Esophagus squamous epithelium (tissue), 5 donors: ENCODE measurements at regions not wholly inside any gene's neighbourhood (a gene's known extent, or its start where the extent isn't known, plus 50 kb on each side); places are given as distances from the start of the nearest gene placed in this dataset.

ENCODE experiments used
- DNase-seq: peaks from one replicate; lab custom pipeline; 2025; lab: John Stamatoyannopoulos, UW
- H3K27ac ChIP-seq, 4 donors: fragments of 200-600 bp; sonication (generic); one replicate each; pipeline ENCODE4 v1.5.1; 2016 to 2019; ENCODE audit warnings: mild to moderate bottlenecking in 1 of 4
- H3K27me3 ChIP-seq, 4 donors: fragments of 200-600 bp; sonication (generic); 1 replicate in 3 of 4; 2 replicates in 1 of 4; pipeline versions ENCODE4 v1.5.1 to v1.6.0; 2017 to 2021; ENCODE audit warnings: antibody characterized with exemption in 1 of 4
- H3K36me3 ChIP-seq, 3 donors: fragments of 200-600 bp; sonication (generic); one replicate each; pipeline ENCODE4 v1.5.1; 2016 to 2019
- H3K4me1 ChIP-seq, 3 donors: fragments of 200-600 bp; sonication (generic); one replicate each; pipeline ENCODE4 v1.5.1; 2017 to 2019
- H3K4me3 ChIP-seq, 4 donors: fragments of 200-600 bp; sonication (generic); 1 replicate in 3 of 4; 2 replicates in 1 of 4; pipeline ENCODE4 v1.5.1; 2016 to 2019; ENCODE audit warnings: mild to moderate bottlenecking in 2 of 4, moderate library complexity in 1 of 4
- H3K9me3 ChIP-seq, 3 donors: fragments of 200-600 bp; sonication (generic); one replicate each; pipeline ENCODE4 v1.5.1; 2016 to 2019
- CTCF ChIP-seq, 6 experiments: fragments of 450-650 bp in 4 of 6; fragments of 200-600 bp in 2 of 6; sonication (generic) in 2 of 6; IDR thresholded peaks; one replicate each; pipeline ENCODE4 v1.5.1; 2016 to 2019; ENCODE audit warnings: antibody characterized with exemption in 6 of 6, mild to moderate bottlenecking in 4 of 6, moderate library complexity in 4 of 6
- POLR2A ChIP-seq, 4 donors: fragments of 450-650 bp; IDR thresholded peaks; one replicate each; pipeline ENCODE4 v1.6.1; 2017; ENCODE audit warnings: antibody characterized with exemption in 4 of 4, mild to moderate bottlenecking in 4 of 4, moderate library complexity in 3 of 4
- WGBS, 2 donors: methylation state at CpG; one replicate each; pipeline ENCODE4 v1.1.5; 2018; 5-methylcytosine and 5-hydroxymethylcytosine counted together
- intact Hi-C: fragments of 100-400 bp; cut with DNase I; formaldehyde crosslinking; loops from one replicate; pipeline ENCODE4 v1.15.0; 2022
- donor health status: DM: yes; HTN: yes; CAD: no.

DNA sequence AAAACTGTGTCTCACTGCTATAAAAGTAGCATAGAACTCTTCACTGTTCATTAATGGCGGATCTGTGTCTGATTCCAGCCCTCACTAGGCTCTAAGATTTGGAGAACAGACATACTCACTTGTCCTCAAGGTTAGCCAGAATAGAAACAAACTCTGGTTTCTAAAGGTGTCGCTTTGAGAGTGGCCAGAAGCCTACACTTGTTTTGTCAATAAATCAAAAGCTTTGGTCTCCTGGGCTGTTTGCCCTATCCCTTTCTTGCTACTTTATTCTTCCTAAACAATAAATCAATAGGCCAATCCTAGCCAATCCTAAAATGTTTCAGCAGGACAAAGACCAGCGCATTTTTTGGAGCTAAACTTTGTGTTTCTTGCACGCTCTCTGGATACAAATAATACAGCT is 1064.6 kb upstream of the CHAC2 start:
- Histone ChIP-seq H3K27ac (no peak overlapping the region), H3K4me1 (no peaks in the 10 kb centered on the region), H3K27me3 (no peaks in the 10 kb centered on the region), H3K4me3 (no peak overlapping the region), H3K36me3 (no peaks in the 10 kb centered on the region), H3K9me3 (no peaks in the 10 kb centered on the region)
- WGBS, 2 donors = 67 to 75% methylated on average over 4 of the region's 4 CpGs
- no peak for DNase-seq
- no peak for TF ChIP-seq POLR2A (IDR thresholded peaks at IDR 0.05)
- no peak for TF ChIP-seq CTCF (IDR thresholded peaks at IDR 0.05)
- intact Hi-C loops = no loop called here

GRCh38 chr2:52698408-52698807 is 1069.2 kb upstream of the CHAC2 start:
- no peaks in the 10 kb centered on the region for H3K27me3 ChIP-seq
- no peaks in the 10 kb centered on the region for H3K36me3 ChIP-seq
- H3K27ac ChIP-seq = no peak overlapping the region
- no peak for TF ChIP-seq POLR2A (IDR thresholded peaks at IDR 0.05)
- no peak for TF ChIP-seq CTCF (IDR thresholded peaks at IDR 0.05)
- DNase-seq = no peak
- no peak overlapping the region for H3K4me3 ChIP-seq
- 67 to 69% methylated on average over 3 of the region's 3 CpGs for WGBS, 2 donors
- intact Hi-C loops = no loop called here
- H3K9me3 ChIP-seq = no peaks in the 10 kb centered on the region
- no peaks in the 10 kb centered on the region for H3K4me1 ChIP-seq

GRCh38 chr2:52697690-52698089 is 1069.9 kb upstream of the CHAC2 start:
- H3K9me3 ChIP-seq = no peaks in the 10 kb centered on the region
- no peak for DNase-seq
- no peak overlapping the region for H3K4me3 ChIP-seq
- H3K27me3 ChIP-seq = no peaks in the 10 kb centered on the region
- H3K36me3 ChIP-seq = no peaks in the 10 kb centered on the region
- no peak for TF ChIP-seq POLR2A (IDR thresholded peaks at IDR 0.05)
- TF ChIP-seq CTCF (IDR thresholded peaks at IDR 0.05) = no peak
- intact Hi-C loops = no loop called here
- 79 to 91% methylated on average over 4 of the region's 4 CpGs for WGBS, 2 donors
- H3K27ac ChIP-seq = no peak overlapping the region
- no peaks in the 10 kb centered on the region for H3K4me1 ChIP-seq

GRCh38 chr2:52695731-52696130 is 1071.9 kb upstream of the CHAC2 start:
- H3K36me3 ChIP-seq = no peaks in the 10 kb centered on the region
- no peak overlapping the region for H3K27ac ChIP-seq
- no peak for DNase-seq
- 60 to 63% methylated on average over 3 of the region's 3 CpGs for WGBS, 2 donors
- intact Hi-C loops = no loop called here
- no peaks in the 10 kb centered on the region for H3K9me3 ChIP-seq
- H3K4me1 ChIP-seq = no peaks in the 10 kb centered on the region
- TF ChIP-seq POLR2A (IDR thresholded peaks at IDR 0.05) (no peak), CTCF (IDR thresholded peaks at IDR 0.05) (no peak)
- no peaks in the 10 kb centered on the region for H3K27me3 ChIP-seq
- H3K4me3 ChIP-seq = no peak overlapping the region

- Histone ChIP-seq H3K27me3 (no peaks in the 10 kb centered on the region), H3K4me1 (no peaks in the 10 kb centered on the region), H3K9me3 (no peaks in the 10 kb centered on the region), H3K4me3 (no peak overlapping the region), H3K27ac (no peak overlapping the region), H3K36me3 (no peaks in the 10 kb centered on the region)
- DNase-seq = no peak
- TF ChIP-seq CTCF (IDR thresholded peaks at IDR 0.05) (no peak), POLR2A (IDR thresholded peaks at IDR 0.05) (no peak)
- intact Hi-C loops = no loop called here
- 47 to 48% methylated on average over 2 of the region's 2 CpGs for WGBS, 2 donors
Measured at GRCh38 chr2:52686935-52687334, 1080.7 kb upstream of the CHAC2 start.
